Pancreas (tissue), 10 donors: ENCODE measurements at regions not wholly inside any gene's neighbourhood (a gene's known extent, or its start where the extent isn't known, plus 50 kb on each side); places are given as distances from the start of the nearest gene placed in this dataset.
"Not testable (repeated sequence)": the region's sequence is repeated elsewhere in the genome, so short reads cannot be mapped to it uniquely, and the experiment has no call there.

Source experiments
- ATAC-seq, 4 donors: fragments of 200-7000 bp; cut with Tn5 transposase; one replicate each; pipeline versions ENCODE4 v1.8.0 to v1.9.1; 2020; ENCODE audit warnings: mild to moderate bottlenecking in 4 of 4, moderate library complexity in 4 of 4
- DNase-seq, 6 donors: peaks; one replicate each; pipeline ENCODE4 v3.0.0-alpha.2; 2020
- FAIRE-seq: peaks from 2 replicates; lab custom pipeline; 2012; peaks lifted over from hg19 to GRCh38; lab: Jason Lieb, UNC
- H3K27ac ChIP-seq, 4 donors: fragments of 200-600 bp; sonication (generic); 1 replicate in 3 of 4; 2 replicates in 1 of 4; pipeline versions ENCODE4 v1.5.0 to v1.8.0; 2020
- H3K27me3 ChIP-seq, 4 donors: fragments of 200-600 bp; one replicate each; pipeline ENCODE4 v1.8.0; 2021
- H3K36me3 ChIP-seq, 3 donors: fragments of 200-600 bp; sonication (generic) in 1 of 3; one replicate each; pipeline versions ENCODE4 v1.5.0 to v1.8.0; 2020 to 2021
- H3K4me1 ChIP-seq, 3 donors: fragments of 200-600 bp; one replicate each; pipeline ENCODE4 v1.8.0; 2021
- H3K4me3 ChIP-seq, 4 donors: fragments of 200-600 bp; sonication (generic) in 2 of 4; one replicate each; pipeline versions ENCODE4 v1.5.0 to v1.8.0; 2020 to 2021
- H3K9me3 ChIP-seq, 4 donors: fragments of 200-600 bp; one replicate each; pipeline ENCODE4 v1.8.0; 2021
- CTCF ChIP-seq, 4 donors: fragments of 200-600 bp; sonication (generic) in 3 of 4; IDR thresholded peaks; one replicate each; pipeline versions ENCODE4 v1.5.0 to v1.8.0; 2021; ENCODE audit warnings: antibody characterized with exemption in 4 of 4
- WGBS, 2 donors: extraction: QIAGEN DNeasy Blood & Tissue Kit; methylation state at CpG; one replicate each; pipeline ENCODE4 v1.1.7; 2013; 5-methylcytosine and 5-hydroxymethylcytosine counted together
- intact Hi-C, 3 donors: fragments of 100-400 bp; cut with DNase I; formaldehyde crosslinking; loops; one replicate each; pipeline versions ENCODE4 v1.11.1 to v1.14.2; 2022
- donor health status: healthy with polysubstance abuse.
- donor health status: DM: no; HTN: no; CAD: no; lungs with moderate emphysema.
- donor health status: DM: no; HTN: no; CAD: no.
- donor health status: control.
- donor health status: control.
- donor health status: Bipolar disorder and iron deficiency.
- donor health status: DM: yes; HTN: yes; CAD: no.
- donor health status: DM: no; HTN: no; CAD: no.
- donor health status: DM: no; HTN: no; CAD: no.
- donor health status: DM: yes; HTN: yes; CAD: no.

- intact Hi-C loops: no loop called here
- ATAC-seq (no peak), FAIRE-seq (no peak), DNase-seq (no peak)
- TF ChIP-seq CTCF (IDR thresholded peaks at IDR 0.05): no peak
- no peaks in the 10 kb centered on the region for H3K9me3 ChIP-seq
- no peak overlapping the region for H3K27ac ChIP-seq
- WGBS, 2 donors: 66 to 89% methylated on average over 1 of the region's 1 CpG
- H3K4me1 ChIP-seq: no peaks in the 10 kb centered on the region
- H3K27me3 ChIP-seq: no peaks in the 10 kb centered on the region
- H3K36me3 ChIP-seq: no peaks in the 10 kb centered on the region
- no peak overlapping the region for H3K4me3 ChIP-seq
Observed at GRCh38 chr7:156324201-156324600, 316.4 kb upstream of the RNF32 start.

- FAIRE-seq, intact Hi-C loops, H3K27ac ChIP-seq, DNase-seq, H3K9me3 ChIP-seq, H3K36me3 ChIP-seq, ATAC-seq, H3K4me1 ChIP-seq, H3K27me3 ChIP-seq, H3K4me3 ChIP-seq: not testable (repeated sequence)
- 59 to 76% methylated on average over 1 of the region's 1 CpG for WGBS, 2 donors
Observed at GRCh38 chr7:156321430-156321829, 319.1 kb upstream of the RNF32 start.

GRCh38 chr7:156318926-156319325, 321.6 kb upstream of the RNF32 start:
- ATAC-seq: peak; percentile 96 to 98 (median 98)
- Histone ChIP-seq H3K36me3 (no peaks in the 10 kb centered on the region), H3K27me3 (no peaks in the 10 kb centered on the region), H3K27ac (peak overlapping the region; percentile 43 to 63 (median 53)), H3K9me3 (no peaks in the 10 kb centered on the region), H3K4me3 (peak overlapping the region in 1 of 4 donors; percentile 15), H3K4me1 (no peaks in the 10 kb centered on the region)
- intact Hi-C loops: no loop called here
- peak; percentile 63 to 90 (median 86) for DNase-seq
- WGBS, 2 donors: 32 to 36% methylated on average over 11 of the region's 11 CpGs
- no peak for TF ChIP-seq CTCF (IDR thresholded peaks at IDR 0.05)
- FAIRE-seq: no peak

- DNase-seq: no peak
- no peak for ATAC-seq
- Histone ChIP-seq H3K36me3 (no peaks in the 10 kb centered on the region), H3K4me1 (no peaks in the 10 kb centered on the region), H3K27ac (peak overlapping the region; percentile 43 to 63 (median 53)), H3K9me3 (no peaks in the 10 kb centered on the region), H3K27me3 (no peaks in the 10 kb centered on the region), H3K4me3 (peak overlapping the region in 1 of 4 donors; percentile 15)
- TF ChIP-seq CTCF (IDR thresholded peaks at IDR 0.05): no peak
- WGBS, 2 donors: 92 to 94% methylated on average over 18 of the region's 18 CpGs
- FAIRE-seq: no peak
- intact Hi-C loops: no loop called here
Observed at GRCh38 chr7:156318426-156318825, 322.1 kb upstream of the RNF32 start.

GRCh38 chr7:156309016-156309620, 331.5 kb upstream of the RNF32 start:
- no peak overlapping the region for H3K4me3 ChIP-seq
- no peaks in the 10 kb centered on the region for H3K27me3 ChIP-seq
- no peaks in the 10 kb centered on the region for H3K36me3 ChIP-seq
- DNase-seq (no peak), FAIRE-seq (no peak), ATAC-seq (peak; percentile 60 to 90 (median 65))
- WGBS, 2 donors: 32 to 33% methylated on average over 15 of the region's 15 CpGs
- intact Hi-C loops: no loop called here
- no peaks in the 10 kb centered on the region for H3K9me3 ChIP-seq
- TF ChIP-seq CTCF (IDR thresholded peaks at IDR 0.05): no peak
- no peak overlapping the region for H3K27ac ChIP-seq
- H3K4me1 ChIP-seq: peaks cover 0 to 7% (median 0%) of the 10 kb centered on the region in 3 donors
